PC-9 (cell line): ENCODE measurements at regions not wholly inside any gene's neighbourhood (a gene's known extent, or its start where the extent isn't known, plus 50 kb on each side); places are given as distances from the start of the nearest gene placed in this dataset.

Experiments
- BruUV-seq: library from RNA; stranded (reverse); fragments of 400-500 nt; replicated peaks from 2 replicates; lab custom pipeline; 2021; lab: Mats Ljungman, UMichigan
- CTCF ChIA-PET: fragments of 300-600 bp; sonication (Branson Sonifier 250); formaldehyde crosslinking; loops from one replicate; lab custom pipeline; 2022; ENCODE audit warnings: antibody characterized with exemption; lab: Charles Lee
- POLR2A ChIA-PET: fragments of 300-600 bp; sonication (Branson Sonifier 250); formaldehyde crosslinking; loops from one replicate; lab custom pipeline; 2022; ENCODE audit warnings: antibody characterized with exemption; ENCODE audit not compliant: unreplicated experiment; lab: Charles Lee
- DNase-seq, 2 experiments: peaks; one replicate each; pipeline versions ENCODE4 v3.0.0 to v3.0.0-alpha.2; 2015 to 2022; ENCODE audit warnings: mixed read lengths in 1 of 2
- H2AFZ ChIP-seq: fragments of 200-600 bp; sonication (generic); 2 replicates; pipeline ENCODE4 v1.8.1; 2017; ENCODE audit warnings: antibody characterized with exemption
- H3F3A ChIP-seq: fragments of 200-600 bp; sonication (generic); 2 replicates; pipeline ENCODE4 v1.8.1; 2017; ENCODE audit warnings: antibody characterized with exemption, mild to moderate bottlenecking, low read depth; ENCODE audit not compliant: insufficient read depth
- H3K27ac ChIP-seq: fragments of 200-600 bp; sonication (generic); 2 replicates; pipeline ENCODE4 v1.6.1; 2016; ENCODE audit warnings: mixed run types
- H3K27me3 ChIP-seq: fragments of 200-600 bp; sonication (generic); 2 replicates; pipeline ENCODE4 v1.6.1; 2016; ENCODE audit warnings: low read depth, mixed run types; ENCODE audit not compliant: insufficient read depth
- H3K36me3 ChIP-seq: fragments of 200-600 bp; sonication (generic); 2 replicates; pipeline ENCODE4 v1.6.1; 2016; ENCODE audit warnings: low read depth, mixed run types
- H3K4me1 ChIP-seq: fragments of 200-600 bp; sonication (generic); replicated peaks from 2 replicates; pipeline ENCODE4 v1.6.1; 2016; ENCODE audit warnings: mixed run types; ENCODE audit not compliant: insufficient read depth
- H3K4me2 ChIP-seq: fragments of 200-600 bp; sonication (generic); 2 replicates; pipeline ENCODE4 v1.6.1; 2017; ENCODE audit warnings: mixed run types
- H3K4me3 ChIP-seq: fragments of 200-600 bp; sonication (generic); 2 replicates; pipeline ENCODE4 v1.6.1; 2016; ENCODE audit warnings: mixed run types
- H3K79me2 ChIP-seq: fragments of 200-600 bp; sonication (generic); 2 replicates; pipeline ENCODE4 v1.6.1; 2017; ENCODE audit warnings: low read depth, mixed run types
- H3K9me2 ChIP-seq: fragments of 200-600 bp; sonication (generic); 2 replicates; pipeline ENCODE4 v1.8.1; 2017; ENCODE audit warnings: mild to moderate bottlenecking; ENCODE audit not compliant: insufficient read depth
- H3K9me3 ChIP-seq: fragments of 200-600 bp; sonication (generic); 2 replicates; pipeline ENCODE4 v1.8.1; 2016; ENCODE audit warnings: low read depth; ENCODE audit not compliant: insufficient read depth
- H4K20me1 ChIP-seq: fragments of 200-600 bp; sonication (generic); 2 replicates; pipeline ENCODE4 v1.8.1; 2017; ENCODE audit not compliant: insufficient read depth
- CTCF ChIP-seq: fragments of 200-600 bp; sonication (generic); conservative IDR thresholded peaks from 2 replicates; pipeline ENCODE4 v1.6.1; 2017; ENCODE audit warnings: mixed run types, antibody characterized with exemption, mild to moderate bottlenecking, moderate library complexity
- EZH2 ChIP-seq: fragments of 200-600 bp; sonication (generic); IDR thresholded peaks from 2 replicates; pipeline ENCODE4 v1.8.0; 2017; ENCODE audit warnings: antibody characterized with exemption, low read depth
- intact Hi-C: fragments of 100-400 bp; cut with micrococcal nuclease; formaldehyde crosslinking; loops from one replicate; pipeline ENCODE4 v1.10.0; 2022; ENCODE audit not compliant: unreplicated experiment

GRCh38 chr12:19005257-19005801 lies 124.2 kb upstream of the PLEKHA5 start:
- no peaks in the 10 kb centered on the region; the same call in 1 of the 2 replicates for H3K9me3 ChIP-seq
- BruUV-seq, result no TSS peak
- H3K36me3 ChIP-seq, result no peaks in the 10 kb centered on the region
- no peak overlapping the region for H3K4me3 ChIP-seq
- H3K27me3 ChIP-seq, result no peaks in the 10 kb centered on the region
- no peaks in the 10 kb centered on the region for H3K4me1 ChIP-seq
- no peaks in the 10 kb centered on the region for H3K79me2 ChIP-seq
- POLR2A ChIA-PET, result no interaction called here
- no peaks in the 10 kb centered on the region for H4K20me1 ChIP-seq
- CTCF ChIA-PET, result no interaction called here
- H3K9me2 ChIP-seq, result 0 out of 2 replicates have a peak, but pooled peaks cover 5% of the 10 kb centered on the region
- intact Hi-C loops, result no loop called here
- no peaks in the 10 kb centered on the region for H3F3A ChIP-seq
- DNase-seq, result no peak
- no peak overlapping the region for H3K4me2 ChIP-seq
- no peak overlapping the region for H3K27ac ChIP-seq
- no peak for TF ChIP-seq CTCF
- TF ChIP-seq EZH2, result no peak
- H2AFZ ChIP-seq, result no peak overlapping the region

- H3K27ac ChIP-seq, result no peak overlapping the region
- no peaks in the 10 kb centered on the region for H3K4me1 ChIP-seq
- POLR2A ChIA-PET, result no interaction called here
- 0 out of 2 replicates have a peak, but pooled peaks cover 5% of the 10 kb centered on the region for H3K9me2 ChIP-seq
- no peaks in the 10 kb centered on the region for H3K9me3 ChIP-seq
- CTCF ChIA-PET, result no interaction called here
- no peaks in the 10 kb centered on the region for H3F3A ChIP-seq
- TF ChIP-seq EZH2 (no peak), CTCF (no peak)
- no peaks in the 10 kb centered on the region for H3K27me3 ChIP-seq
- H2AFZ ChIP-seq, result no peak overlapping the region
- BruUV-seq, result no TSS peak
- DNase-seq, result no peak
- H3K4me2 ChIP-seq, result no peak overlapping the region
- intact Hi-C loops, result no loop called here
- no peaks in the 10 kb centered on the region for H4K20me1 ChIP-seq
- no peaks in the 10 kb centered on the region for H3K36me3 ChIP-seq
- H3K79me2 ChIP-seq, result no peaks in the 10 kb centered on the region
- no peak overlapping the region for H3K4me3 ChIP-seq
Observed at GRCh38 chr12:19006626-19007137, 122.9 kb upstream of the PLEKHA5 start.

- H3K79me2 ChIP-seq, result no peaks in the 10 kb centered on the region
- H3K4me1 ChIP-seq, result peaks cover 7% of the 10 kb centered on the region
- H3K4me2 ChIP-seq, result no peak overlapping the region
- H3K4me3 ChIP-seq, result no peak overlapping the region
- no peaks in the 10 kb centered on the region for H3K27me3 ChIP-seq
- DNase-seq, result no peak
- BruUV-seq, result no TSS peak
- H3K9me3 ChIP-seq, result no peaks in the 10 kb centered on the region
- 0 out of 2 replicates have a peak, but pooled peaks cover 5% of the 10 kb centered on the region for H3K9me2 ChIP-seq
- H3F3A ChIP-seq, result no peaks in the 10 kb centered on the region
- no peak overlapping the region for H2AFZ ChIP-seq
- H3K36me3 ChIP-seq, result no peaks in the 10 kb centered on the region
- intact Hi-C loops, result no loop called here
- ChIA-PET CTCF (no interaction called here), POLR2A (no interaction called here)
- H4K20me1 ChIP-seq, result no peaks in the 10 kb centered on the region
- no peak overlapping the region for H3K27ac ChIP-seq
- TF ChIP-seq CTCF (no peak), EZH2 (no peak)
Observed at GRCh38 chr12:19008102-19008501, 121.4 kb upstream of the PLEKHA5 start.
